HG03280 (cell line): ENCODE measurements at regions not wholly inside any gene's neighbourhood (a gene's known extent, or its start where the extent isn't known, plus 50 kb on each side); places are given as distances from the start of the nearest gene placed in this dataset.
"Not testable (repeated sequence)": the region's sequence is repeated elsewhere in the genome, so short reads cannot be mapped to it uniquely, and the experiment has no call there.

Experiments used
- ATAC-seq: cut with Tn5 transposase; IDR thresholded peaks from one replicate; pipeline ENCODE4 v1.9.1; 2021; ENCODE audit warnings: mild to moderate bottlenecking, moderate library complexity; ENCODE audit not compliant: unreplicated experiment

DNA sequence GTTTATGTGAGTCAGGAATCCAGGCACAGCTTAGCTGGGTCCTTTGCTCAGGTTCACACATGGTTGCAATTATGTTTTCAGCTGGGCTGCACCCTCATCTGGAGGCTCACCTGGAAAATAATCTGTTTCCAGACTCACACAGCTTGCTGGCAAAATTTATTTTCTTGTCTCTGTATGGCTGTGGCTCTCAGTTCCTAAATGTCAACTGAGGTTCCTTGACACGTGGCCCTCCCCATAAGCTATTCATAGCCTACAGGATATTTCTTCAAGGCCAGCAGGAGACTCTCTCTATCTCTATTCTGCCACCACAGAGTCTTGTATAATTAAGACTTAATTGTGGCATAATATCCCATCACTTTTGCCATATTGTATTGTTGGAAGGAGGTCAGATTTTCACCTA is 732.0 kb downstream of the CDH18 start:
- ATAC-seq = no peak

DNA sequence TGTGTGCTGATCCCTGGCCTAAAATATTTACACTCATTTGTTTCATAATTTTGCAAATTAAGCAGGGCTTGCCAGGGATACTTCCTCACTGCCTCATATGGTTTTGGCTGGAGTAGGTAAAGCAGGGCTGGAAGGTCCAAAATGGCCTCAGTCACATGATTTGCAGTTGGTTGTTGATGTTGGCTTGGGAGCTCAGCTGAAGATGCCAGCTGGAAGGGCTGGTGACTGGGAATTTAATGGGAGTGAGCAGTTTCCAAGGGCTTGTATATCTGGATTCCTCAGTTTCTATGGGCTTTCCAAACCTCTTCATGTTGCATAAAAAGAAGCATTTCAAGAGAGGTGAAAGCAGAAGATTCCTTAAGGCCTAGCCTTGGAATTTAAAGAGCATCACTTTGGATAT is 729.3 kb downstream of the CDH18 start:
- ATAC-seq = no peak

DNA sequence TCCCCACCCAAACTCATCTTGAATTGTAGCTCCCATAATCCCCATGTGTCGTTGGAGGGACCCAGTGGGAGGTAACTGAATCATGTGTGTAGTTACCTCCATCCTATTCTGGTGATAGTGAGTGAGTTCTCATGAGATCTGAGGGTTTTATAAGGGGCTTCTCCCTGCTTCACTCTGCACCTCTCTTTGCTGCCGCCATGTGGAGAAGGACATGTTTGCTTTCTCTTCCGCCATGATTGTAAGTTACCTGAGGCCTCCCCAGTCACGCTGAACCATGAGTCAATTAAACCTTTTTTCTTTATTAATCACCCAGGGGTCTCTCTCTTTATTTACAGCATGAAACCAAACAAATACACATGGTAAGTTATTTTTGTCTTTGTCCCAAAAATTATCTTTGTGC is 726.1 kb downstream of the CDH18 start:
- ATAC-seq = no peak

DNA sequence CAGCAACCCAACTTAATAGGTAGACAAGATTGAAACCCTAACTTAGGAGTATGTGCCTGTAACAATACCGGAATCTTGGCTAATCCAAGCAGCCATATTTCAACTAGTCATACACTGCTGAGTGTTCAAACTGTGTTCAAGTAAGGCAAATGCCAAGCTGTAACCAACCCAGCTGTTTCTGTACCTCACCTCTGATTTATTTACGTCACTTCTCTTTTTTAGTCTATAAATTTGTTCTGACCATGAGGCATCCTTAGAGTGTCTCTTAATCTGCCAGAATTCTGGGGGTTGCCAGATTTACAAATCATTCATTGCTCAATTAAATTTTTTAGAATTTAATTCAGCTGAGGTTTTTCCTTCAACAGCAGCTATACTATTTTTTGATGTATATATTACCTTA is 723.2 kb downstream of the CDH18 start:
- no peak for ATAC-seq

DNA sequence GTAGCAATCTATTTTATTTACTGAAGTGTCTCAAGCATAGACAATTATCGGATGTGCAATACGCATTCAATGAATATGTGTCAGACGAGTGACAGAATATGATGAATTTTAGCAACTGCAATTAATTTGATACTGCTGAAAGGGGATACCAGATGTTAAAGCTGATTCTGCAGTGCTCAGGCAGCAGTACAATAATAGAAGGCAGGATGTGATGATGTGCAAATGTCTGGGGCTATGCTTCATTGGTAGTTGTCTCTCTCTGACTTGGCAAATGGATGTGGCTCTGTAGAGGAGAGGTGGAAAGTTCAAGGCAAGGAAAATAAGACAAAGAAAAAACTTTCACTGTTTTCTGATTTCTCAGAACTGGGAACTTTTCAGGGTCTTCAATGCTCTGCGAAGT is 721.2 kb downstream of the CDH18 start:
- no peak for ATAC-seq

DNA sequence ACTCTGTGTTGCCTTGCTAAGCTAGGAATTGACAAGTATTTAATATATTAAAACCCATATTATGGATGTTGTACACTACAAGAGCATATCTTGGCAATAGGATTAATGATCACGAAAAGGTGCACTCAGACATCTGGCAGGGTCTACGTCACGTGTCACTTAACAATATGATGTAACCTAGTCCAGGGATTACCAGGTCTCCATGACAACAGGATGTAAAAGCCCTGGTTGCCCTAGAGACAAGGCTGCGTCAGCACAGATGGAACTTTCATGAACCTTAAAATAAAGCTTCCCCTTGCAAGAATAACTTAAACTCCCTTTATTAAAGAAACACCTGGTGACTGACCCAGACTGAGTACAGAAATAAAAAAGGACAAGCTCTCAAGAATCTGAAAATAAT is 717.8 kb downstream of the CDH18 start:
- ATAC-seq = no peak

DNA sequence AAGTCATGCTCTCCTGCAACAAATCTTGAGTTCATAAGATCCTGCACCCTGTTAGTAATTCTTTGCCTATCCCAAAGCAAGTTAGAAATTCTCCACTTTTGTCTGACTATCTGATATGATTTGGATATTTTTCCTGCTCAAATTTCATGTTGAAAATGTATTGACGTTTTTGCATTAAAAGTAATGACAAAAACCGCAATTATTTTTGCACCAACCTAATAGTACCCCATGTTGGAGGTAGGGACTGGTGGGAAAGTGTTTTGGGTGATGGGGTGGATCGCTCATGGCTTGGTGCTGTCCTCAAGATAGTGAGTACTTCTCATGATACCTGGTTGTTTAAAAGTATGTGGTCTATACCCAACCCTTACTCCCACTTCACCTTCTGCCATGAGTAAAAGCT is 713.4 kb downstream of the CDH18 start:
- ATAC-seq = no peak

DNA sequence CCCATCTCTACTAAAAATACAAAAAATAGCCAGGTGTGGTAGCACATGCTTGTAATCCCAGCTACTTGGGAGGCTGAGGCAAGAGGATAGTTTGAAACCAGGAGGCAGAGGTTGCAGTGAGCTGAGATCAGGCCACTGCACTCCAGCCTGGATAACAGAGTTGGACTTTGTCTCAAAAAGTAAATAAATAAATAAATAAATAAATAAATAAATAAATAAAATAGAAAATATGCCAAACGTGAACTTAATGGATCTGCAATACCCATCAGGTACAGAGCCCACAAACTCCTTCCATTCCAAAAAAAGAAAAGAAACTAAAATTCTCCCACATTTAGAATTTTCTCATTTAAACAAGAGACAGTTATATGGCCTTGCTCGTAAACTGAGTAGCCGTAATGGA is 702.7 kb downstream of the CDH18 start:
- no peak for ATAC-seq

DNA sequence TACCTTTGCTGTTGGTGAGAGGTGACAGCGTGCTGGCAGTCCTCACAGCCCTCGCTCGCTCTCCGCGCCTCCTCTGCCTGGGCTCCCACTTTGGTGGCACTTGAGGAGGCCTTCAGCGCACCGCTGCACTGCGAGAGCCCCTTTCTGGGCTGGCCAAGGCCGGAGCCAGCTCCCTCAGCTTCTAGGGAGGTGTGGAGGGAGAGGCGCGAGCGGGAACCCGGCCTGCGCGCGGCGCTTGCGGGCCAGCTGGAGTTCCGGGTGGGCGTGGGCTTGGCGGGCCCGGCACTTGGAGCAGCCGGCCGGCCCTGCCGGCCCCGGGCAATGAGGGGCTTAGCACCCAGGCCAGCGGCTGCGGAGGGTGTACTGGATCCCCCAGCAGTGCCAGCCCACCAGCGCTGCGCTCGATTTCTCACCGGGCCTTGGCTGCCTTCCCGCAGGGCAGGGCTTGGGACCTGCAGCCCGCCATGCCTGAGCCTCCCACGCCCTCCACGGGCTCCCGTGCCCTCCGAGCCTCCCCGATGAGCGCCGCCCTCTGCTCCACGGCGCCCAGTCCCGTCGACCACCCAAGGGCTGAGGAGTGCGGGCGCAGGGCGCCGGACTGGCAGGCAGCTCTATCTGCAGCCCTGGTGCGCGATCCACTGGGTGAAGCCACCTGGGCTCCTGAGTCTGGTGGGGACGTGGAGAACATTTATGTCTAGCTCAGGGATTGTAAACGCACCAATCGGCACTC is 700.3 kb downstream of the CDH18 start:
- ATAC-seq = not testable (repeated sequence)

DNA sequence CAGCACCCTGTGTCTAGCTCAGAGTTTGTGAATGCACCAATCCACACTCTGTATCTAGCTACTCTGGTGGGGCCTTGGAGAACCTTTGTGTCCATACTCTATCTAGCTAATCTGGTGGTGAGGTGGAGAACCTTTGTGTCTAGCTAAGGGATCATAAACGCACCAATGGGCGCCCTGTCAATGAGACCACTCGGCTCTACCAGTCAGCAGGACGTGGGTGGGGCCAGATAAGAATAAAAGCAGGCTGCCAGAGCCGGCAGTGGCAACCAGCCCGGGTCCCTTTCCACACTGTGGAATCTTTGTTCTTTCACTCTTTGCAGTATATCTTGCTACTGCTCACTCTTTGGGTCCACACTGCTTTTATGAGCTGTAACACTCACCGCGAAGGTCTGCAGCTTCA is 699.7 kb downstream of the CDH18 start:
- ATAC-seq = not testable (repeated sequence)

DNA sequence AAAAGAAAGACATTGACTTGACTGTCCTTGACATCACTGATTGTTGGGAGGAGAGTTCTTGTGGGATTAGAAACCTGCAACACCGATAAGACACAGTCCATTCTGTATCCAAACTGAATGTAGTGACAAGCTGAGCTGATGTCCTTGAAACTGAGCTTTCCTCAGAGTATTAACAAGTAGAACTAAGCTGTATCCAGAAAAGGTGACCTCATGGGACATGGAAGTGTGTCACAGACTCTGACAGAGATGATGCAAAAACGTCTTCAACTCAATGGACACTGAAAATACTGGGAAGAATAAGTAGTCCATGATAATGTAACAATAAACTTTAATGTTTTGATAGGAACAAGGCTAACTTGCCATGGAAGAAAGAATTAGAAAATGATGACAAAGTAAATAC is 690.1 kb downstream of the CDH18 start:
- ATAC-seq = no peak

DNA sequence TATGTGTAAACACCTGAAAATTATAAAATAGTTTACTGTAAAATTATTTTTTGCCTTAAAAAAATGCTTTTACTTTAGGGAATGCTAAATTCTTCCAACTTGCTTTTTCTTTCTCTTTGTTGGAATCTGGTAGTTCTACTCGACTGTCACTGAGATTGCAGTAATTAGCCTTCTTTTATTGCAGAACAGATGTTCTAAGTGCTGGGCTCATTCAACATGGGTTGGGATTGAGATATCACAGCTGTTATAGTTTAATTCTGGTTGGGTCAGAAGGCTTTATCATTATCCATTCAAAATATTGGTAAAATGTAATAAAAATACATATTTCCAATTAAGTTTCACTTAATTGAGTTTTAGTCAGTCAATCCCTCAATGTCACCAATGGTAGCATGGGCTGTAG is 686.7 kb downstream of the CDH18 start:
- no peak for ATAC-seq

DNA sequence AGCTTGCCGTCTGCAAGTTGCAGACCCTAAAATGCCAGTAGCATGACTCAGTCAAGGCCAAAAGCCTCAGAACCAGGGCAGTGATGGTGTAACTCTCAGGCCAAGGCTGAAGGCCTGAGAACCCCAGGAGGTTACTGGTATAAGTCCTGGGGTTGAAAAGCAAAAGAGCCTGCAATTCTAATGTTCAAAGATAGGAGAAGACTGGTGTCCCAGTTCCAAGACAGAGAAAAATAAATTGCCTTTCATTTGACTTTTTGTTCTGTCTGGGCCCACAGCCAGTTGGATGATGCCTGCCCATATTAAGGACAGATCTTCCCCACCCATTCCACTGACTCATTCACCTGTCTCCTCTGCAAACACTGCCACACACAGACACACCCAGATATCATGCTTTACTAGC is 673.2 kb downstream of the CDH18 start:
- ATAC-seq = no peak

DNA sequence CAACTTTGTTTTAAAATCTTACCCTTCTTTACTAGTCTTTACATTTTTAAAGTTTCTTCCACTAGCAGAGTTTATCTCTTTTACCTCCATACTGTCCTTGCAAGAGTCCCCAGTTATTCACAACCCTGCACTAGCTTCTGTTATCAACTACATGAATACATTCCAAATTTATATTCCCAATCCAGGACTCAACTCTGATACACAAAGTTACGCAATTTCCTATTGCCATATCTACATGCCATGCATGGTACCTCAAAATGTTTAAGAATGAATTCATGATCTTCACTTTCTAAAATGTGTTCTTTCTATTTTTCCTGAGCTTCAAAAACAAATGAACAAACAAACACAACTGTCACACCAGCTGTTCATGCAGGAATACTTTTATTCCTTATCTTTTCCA is 668.7 kb downstream of the CDH18 start:
- ATAC-seq = no peak

DNA sequence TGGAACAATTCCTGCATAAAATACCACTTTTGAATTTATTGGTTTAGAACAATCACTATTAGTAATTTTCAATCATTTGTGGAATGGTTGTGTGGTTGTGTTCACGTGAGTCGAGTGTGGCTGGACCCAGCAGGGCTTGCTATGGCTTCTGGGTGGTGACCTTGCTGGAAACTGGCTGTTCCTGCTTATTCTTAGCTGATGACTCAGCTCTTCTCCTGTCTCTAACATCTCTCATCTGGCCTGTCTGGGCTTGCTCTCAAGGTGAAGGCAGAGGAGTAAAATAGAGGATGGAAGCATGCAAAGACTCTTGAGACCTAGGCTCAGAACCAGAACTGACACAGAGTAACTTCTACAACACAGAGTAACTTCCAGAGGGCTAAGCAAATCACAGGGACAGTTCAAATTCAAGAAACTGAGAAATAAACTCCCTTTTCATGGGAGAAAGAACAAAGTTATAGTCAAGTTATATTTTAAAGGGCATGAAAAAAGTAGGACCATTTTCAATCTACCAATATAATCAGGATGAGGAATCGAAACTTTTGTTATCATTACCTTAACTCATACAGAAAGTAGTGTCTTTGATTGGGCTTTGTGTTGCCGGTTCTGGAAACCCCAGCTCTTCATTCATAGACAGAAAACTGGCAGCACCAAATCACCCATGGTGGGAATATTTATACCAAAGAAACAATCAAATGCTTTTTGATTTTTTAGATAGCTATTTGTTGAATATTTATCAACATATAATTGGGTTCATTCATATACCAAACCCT is 665.1 kb downstream of the CDH18 start:
- ATAC-seq = no peak

DNA sequence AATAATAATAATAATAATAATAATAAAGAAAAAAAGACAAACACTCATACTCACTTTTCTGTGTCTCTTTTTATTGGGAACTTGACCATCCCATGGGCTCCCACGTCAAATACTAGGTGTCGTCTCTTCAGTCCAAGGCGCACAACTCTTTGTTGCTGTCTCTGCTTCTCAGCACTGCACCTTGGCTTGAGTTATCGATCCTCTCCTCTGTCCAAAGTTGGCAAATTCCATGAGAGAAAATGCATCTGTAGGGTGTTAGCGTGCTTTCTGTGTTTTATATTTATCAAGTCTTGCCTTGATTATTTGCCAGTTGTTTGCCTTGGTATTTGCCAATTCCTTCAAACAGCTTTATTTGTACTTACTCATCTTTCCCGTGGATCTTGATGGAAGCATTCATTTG is 653.7 kb downstream of the CDH18 start:
- ATAC-seq = no peak

DNA sequence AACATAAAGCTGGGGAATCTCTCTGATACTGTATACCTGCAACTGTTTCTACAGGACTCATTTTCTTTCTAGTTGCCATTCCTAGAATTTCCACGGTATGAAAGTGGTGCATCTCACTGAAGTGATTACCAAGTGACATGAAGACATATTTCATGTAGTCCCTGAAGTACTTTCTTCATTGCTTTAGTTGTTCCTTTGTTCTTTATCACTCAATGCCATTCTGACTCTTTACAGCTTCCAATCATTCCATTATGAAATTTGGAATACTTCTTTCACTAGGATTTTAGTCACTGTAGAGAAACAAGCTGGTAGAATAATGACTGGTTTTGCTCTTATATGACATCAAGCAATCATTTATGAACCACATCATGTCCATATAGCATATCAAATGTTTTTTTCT is 645.1 kb downstream of the CDH18 start:
- ATAC-seq = no peak

DNA sequence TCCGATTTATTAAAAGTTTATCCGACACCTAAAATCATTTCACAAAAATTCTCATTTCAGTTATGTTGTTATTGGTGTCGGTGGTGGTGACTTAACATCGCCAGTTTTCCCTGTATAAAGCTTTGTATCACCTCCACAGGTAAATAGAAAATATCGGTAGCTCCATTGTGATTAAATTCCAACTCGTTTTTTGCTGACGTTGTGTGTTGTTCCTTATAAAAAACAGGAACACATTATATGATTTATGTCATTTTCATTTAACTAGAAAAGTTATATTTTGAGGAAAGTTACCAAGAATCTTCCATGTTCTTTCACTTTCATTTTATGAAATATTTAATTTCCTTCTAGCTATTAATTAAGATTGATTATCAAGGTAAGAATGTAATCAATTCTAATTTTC is 635.9 kb downstream of the CDH18 start:
- ATAC-seq = no peak

DNA sequence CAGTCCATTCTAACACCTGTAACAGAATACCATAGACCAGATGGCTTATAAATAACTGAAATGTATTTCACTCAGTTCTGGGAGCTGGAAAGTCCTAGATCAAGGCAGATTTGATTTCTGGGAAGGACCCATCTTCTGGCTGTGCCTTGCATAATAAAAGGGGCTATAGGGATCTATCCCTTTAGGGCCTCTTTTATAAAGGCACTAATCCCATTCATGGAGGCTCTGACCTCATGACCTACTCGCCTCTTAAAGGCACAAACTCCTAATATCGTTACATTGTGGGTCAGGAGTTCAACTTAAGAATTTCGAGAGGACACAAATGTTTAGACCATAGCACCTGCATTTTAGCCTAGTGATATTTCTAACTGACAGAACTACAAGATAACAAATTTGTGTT is 619.0 kb downstream of the CDH18 start:
- ATAC-seq = no peak

DNA sequence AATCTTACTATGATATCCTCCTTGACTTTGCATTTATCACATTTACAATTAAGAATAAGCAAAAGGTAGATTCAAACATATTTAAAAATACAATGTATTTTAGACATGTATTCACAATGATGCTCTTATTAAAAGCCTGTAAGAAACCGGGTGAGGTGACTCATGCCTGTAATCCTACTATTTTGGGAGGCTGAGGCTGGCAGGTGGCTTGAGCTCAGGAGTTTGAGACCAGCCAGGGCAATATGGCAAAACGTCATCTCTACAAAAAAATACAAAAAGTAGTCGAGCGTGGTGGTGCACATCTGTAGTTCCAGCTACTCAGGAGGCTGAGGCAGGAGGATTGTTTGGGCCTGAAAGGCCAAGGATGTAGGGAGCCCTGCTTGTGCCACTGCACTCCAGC is 618.4 kb downstream of the CDH18 start:
- no peak for ATAC-seq

DNA sequence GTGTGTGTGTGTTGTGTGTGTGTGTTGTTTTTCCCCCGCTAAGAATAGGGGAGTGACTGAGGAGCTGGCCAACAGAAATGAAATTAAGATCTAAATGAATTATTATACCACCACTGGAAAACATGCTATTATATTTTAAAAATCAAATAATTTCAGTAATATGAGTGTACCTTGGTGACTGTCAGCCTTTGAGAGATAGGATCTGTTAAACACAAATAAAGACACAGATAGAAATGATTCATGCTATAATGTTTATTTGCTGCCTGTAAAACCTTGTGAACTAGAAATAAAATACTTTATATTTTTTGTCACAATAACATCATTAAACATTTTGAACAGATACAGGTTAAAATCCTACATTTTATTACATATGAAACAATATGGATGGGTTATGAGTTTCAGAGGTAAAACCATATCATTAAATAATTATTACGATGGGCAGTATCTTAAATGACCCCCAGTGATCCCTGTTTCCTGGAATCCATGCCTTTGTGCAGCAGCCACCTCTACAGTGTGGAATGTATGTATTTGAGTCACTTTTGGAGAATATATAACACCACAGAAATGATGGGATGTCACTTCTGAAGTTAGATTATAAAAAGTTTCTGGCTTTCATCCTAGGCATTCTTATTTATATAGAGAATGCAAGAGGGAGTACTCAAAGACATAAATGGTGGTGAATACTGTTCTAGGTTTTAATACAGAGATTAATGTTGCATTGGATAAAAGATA is 617.2 kb downstream of the CDH18 start:
- ATAC-seq = no peak

DNA sequence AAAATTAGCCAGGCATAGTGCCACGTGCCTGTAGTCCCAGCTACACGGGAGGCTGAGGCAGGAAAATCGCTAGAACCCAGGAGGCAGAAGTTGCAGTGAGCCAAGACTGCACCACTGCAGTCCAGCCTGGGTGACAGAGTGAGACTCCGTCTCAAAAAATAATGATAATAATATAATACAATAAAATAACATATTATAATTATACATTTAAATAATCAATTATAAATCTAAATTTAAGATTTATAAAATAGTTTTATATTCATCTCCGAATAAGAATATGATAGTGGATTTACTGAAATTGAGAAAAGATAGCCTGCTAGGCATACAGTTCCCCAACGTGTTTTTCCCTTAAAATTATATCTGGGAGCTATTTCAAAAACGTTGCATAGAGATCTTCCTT is 599.6 kb downstream of the CDH18 start:
- ATAC-seq = no peak
